GM12878 (cell line): ENCODE measurements at regions not wholly inside any gene's neighbourhood (a gene's known extent, or its start where the extent isn't known, plus 50 kb on each side); places are given as distances from the start of the nearest gene placed in this dataset.

Source experiments
- CHD2 ChIP-seq: IDR thresholded peaks from 2 replicates; pipeline ENCODE4 v1.6.1; 2011; ENCODE audit warnings: low read depth, low read length, improper control_type of control experiment, borderline replicate concordance
- EP300 ChIP-seq, 2 experiments: fragments of 150-350 bp in 1 of 2; IDR thresholded peaks; 2 replicates each; pipeline ENCODE4 v1.6.1; 2011 to 2012; ENCODE audit warnings: low read depth in 2 of 2, low read length in 2 of 2, borderline replicate concordance in 1 of 2, improper control_type of control experiment in 1 of 2, inconsistent platforms in 1 of 2; ENCODE audit not compliant: control insufficient read depth in 1 of 2
- FOS ChIP-seq: IDR thresholded peaks from 3 replicates; pipeline ENCODE4 v1.6.1; 2011; ENCODE audit warnings: borderline replicate concordance; ENCODE audit not compliant: insufficient read length; ENCODE audit errors: extremely low read depth
- MXI1 ChIP-seq: fragments of 150-350 bp; IDR thresholded peaks from 2 replicates; pipeline ENCODE4 v1.6.1; 2011; ENCODE audit warnings: low read depth, mild to moderate bottlenecking, inconsistent platforms, low read length, improper control_type of control experiment
- POLR2AphosphoS5 ChIP-seq: IDR thresholded peaks from 2 replicates; pipeline ENCODE4 v1.6.1; 2011; ENCODE audit warnings: mild to moderate bottlenecking, low read length, inconsistent platforms
- RCOR1 ChIP-seq: conservative IDR thresholded peaks from 2 replicates; pipeline ENCODE4 v1.6.1; 2012; ENCODE audit warnings: low read depth, low read length, improper control_type of control experiment
- TARDBP ChIP-seq: IDR thresholded peaks from 2 replicates; pipeline ENCODE4 v1.6.1; 2016; ENCODE audit warnings: borderline replicate concordance
- ZNF24 ChIP-seq: fragments of 450-650 bp; IDR thresholded peaks from 2 replicates; pipeline ENCODE4 v1.6.1; 2017; ENCODE audit warnings: antibody characterized with exemption, mild to moderate bottlenecking
- TF ChIP-seq, protein P1 (sequence below), 3 experiments: IDR thresholded peaks in 2 of 3; conservative IDR thresholded peaks in 1 of 3; 2 replicates each; pipeline ENCODE4 v1.5.1; 2011; ENCODE audit warnings: low read depth in 3 of 3, low read length in 3 of 3, mild to moderate bottlenecking in 3 of 3, control low read depth in 2 of 3, moderate library complexity in 2 of 3, inconsistent platforms in 1 of 3, mixed read lengths in 1 of 3; ENCODE audit not compliant: control insufficient read depth in 2 of 3, insufficient read depth in 1 of 3; ENCODE audit errors: extremely low read depth in 1 of 3

- TF ChIP-seq TARDBP: no peak
- TF ChIP-seq MXI1: no peak
- TF ChIP-seq POLR2AphosphoS5: no peak
- TF ChIP-seq ZNF24: no peak
- no peak for TF ChIP-seq RCOR1
- TF ChIP-seq, protein P1, sequence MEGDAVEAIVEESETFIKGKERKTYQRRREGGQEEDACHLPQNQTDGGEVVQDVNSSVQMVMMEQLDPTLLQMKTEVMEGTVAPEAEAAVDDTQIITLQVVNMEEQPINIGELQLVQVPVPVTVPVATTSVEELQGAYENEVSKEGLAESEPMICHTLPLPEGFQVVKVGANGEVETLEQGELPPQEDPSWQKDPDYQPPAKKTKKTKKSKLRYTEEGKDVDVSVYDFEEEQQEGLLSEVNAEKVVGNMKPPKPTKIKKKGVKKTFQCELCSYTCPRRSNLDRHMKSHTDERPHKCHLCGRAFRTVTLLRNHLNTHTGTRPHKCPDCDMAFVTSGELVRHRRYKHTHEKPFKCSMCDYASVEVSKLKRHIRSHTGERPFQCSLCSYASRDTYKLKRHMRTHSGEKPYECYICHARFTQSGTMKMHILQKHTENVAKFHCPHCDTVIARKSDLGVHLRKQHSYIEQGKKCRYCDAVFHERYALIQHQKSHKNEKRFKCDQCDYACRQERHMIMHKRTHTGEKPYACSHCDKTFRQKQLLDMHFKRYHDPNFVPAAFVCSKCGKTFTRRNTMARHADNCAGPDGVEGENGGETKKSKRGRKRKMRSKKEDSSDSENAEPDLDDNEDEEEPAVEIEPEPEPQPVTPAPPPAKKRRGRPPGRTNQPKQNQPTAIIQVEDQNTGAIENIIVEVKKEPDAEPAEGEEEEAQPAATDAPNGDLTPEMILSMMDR (IDR thresholded peaks at IDR 0.05 in 2 of 3, conservative IDR thresholded peaks at IDR 0.05 in 1 of 3; ENCODE audit: control insufficient read depth in 2 of 3, extremely low read depth in 1 of 3, insufficient read depth in 1 of 3, low read depth in 3 of 3, low read length in 3 of 3): no peak
- no peak for TF ChIP-seq CHD2
- no peak for TF ChIP-seq FOS
- TF ChIP-seq EP300 (IDR thresholded peaks at IDR 0.05; ENCODE audit: borderline replicate concordance in 1 of 2, control insufficient read depth in 1 of 2, low read depth in 2 of 2, low read length in 2 of 2): no peak
Measured at GRCh38 chr22:27070594-27070993, 413.2 kb downstream of the MIAT start.
